ENCODE measurements at regions not wholly inside any gene's neighbourhood (a gene's known extent, or its start where the extent isn't known, plus 50 kb on each side); places are given as distances from the start of the nearest gene placed in this dataset.

DNA sequence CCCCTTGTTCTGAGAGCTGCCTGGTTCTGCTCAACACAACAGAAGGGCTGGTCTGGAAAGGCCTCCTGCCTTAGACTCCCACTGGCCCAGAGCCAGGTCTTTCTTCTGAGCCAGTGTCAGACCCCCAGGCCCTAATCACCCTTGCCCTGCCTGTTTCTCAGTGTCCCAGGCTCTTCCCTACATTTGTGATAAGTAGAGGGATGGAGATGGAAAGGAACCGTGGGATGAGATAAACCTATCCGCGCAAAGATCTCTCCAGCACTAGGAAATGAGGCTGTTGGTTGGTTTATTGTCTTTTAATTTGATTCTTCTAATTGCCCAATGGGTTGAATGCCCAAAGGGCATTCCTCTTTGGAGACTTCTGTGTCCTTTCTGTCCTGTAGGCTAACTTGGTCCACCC lies 470.0 kb downstream of the TSHZ3 start:
- H3K9me2 ChIP-seq (ENCODE audit: insufficient read depth, low read length), result no peaks in the 10 kb centered on the region
- H3K4me2 ChIP-seq (ENCODE audit: low read length), result no peak overlapping the region
- no peak overlapping the region for H2AFZ ChIP-seq (ENCODE audit: low read depth, low read length)
- no peak overlapping the region for H3K4me3 ChIP-seq (ENCODE audit: low read length)
- H3K27me3 ChIP-seq (ENCODE audit: insufficient read depth, low read depth, low read length), result no peaks in the 10 kb centered on the region
- H3K9me3 ChIP-seq (ENCODE audit: low read length), result no peaks in the 10 kb centered on the region
- TF ChIP-seq POLR2AphosphoS5 (IDR thresholded peaks at IDR 0.05), result no peak
- TF ChIP-seq, protein P1, sequence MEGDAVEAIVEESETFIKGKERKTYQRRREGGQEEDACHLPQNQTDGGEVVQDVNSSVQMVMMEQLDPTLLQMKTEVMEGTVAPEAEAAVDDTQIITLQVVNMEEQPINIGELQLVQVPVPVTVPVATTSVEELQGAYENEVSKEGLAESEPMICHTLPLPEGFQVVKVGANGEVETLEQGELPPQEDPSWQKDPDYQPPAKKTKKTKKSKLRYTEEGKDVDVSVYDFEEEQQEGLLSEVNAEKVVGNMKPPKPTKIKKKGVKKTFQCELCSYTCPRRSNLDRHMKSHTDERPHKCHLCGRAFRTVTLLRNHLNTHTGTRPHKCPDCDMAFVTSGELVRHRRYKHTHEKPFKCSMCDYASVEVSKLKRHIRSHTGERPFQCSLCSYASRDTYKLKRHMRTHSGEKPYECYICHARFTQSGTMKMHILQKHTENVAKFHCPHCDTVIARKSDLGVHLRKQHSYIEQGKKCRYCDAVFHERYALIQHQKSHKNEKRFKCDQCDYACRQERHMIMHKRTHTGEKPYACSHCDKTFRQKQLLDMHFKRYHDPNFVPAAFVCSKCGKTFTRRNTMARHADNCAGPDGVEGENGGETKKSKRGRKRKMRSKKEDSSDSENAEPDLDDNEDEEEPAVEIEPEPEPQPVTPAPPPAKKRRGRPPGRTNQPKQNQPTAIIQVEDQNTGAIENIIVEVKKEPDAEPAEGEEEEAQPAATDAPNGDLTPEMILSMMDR (IDR thresholded peaks at IDR 0.05; ENCODE audit: poor library complexity, severe bottlenecking), result no peak
- no peak for TF ChIP-seq RAD21 (conservative IDR thresholded peaks at IDR 0.05)
- TF ChIP-seq EP300 (conservative IDR thresholded peaks at IDR 0.05; ENCODE audit: poor library complexity, severe bottlenecking), result no peak
- no peak for TF ChIP-seq MXI1 (conservative IDR thresholded peaks at IDR 0.05; ENCODE audit: poor library complexity, severe bottlenecking)
- no peak for TF ChIP-seq SMC3 (conservative IDR thresholded peaks at IDR 0.05; ENCODE audit: poor library complexity)
- H4K20me1 ChIP-seq (ENCODE audit: insufficient read depth), result no peaks in the 10 kb centered on the region
- no peaks in the 10 kb centered on the region for H3K36me3 ChIP-seq (ENCODE audit: insufficient read depth, low read length)
- H3K9ac ChIP-seq (ENCODE audit: low read length), result no peak overlapping the region
- no peak overlapping the region for H3K27ac ChIP-seq (ENCODE audit: low read length)
- no peaks in the 10 kb centered on the region for H3F3A ChIP-seq (ENCODE audit: insufficient read depth, low read length, poor library complexity, severe bottlenecking)
- H3K79me2 ChIP-seq (replicated peaks; ENCODE audit: insufficient read depth, low read length), result no peaks in the 10 kb centered on the region

DNA sequence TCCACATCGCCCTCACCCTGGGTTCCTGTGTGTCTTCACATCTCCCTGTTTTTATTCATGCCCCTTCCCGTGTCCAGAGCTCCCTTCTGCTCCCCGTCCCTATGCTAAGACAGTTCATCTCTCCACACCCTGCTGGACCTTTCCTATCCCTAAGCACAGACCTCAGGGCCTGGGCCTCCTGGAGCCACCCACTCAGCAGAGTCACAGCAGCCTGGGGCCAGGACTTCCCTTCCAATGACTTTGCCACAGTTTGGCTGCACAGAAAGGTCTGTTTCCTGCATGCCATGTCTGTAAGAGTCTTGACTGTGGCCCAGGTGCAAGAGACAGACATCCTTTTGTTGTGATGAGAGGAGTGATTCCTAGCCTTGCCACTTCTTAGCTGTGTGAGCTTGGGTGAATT lies 470.7 kb downstream of the TSHZ3 start:
- H3K27me3 ChIP-seq (ENCODE audit: insufficient read depth, low read depth, low read length), result no peaks in the 10 kb centered on the region
- no peak overlapping the region for H3K9ac ChIP-seq (ENCODE audit: low read length)
- no peaks in the 10 kb centered on the region for H3K9me2 ChIP-seq (ENCODE audit: insufficient read depth, low read length)
- no peaks in the 10 kb centered on the region for H3K79me2 ChIP-seq (replicated peaks; ENCODE audit: insufficient read depth, low read length)
- TF ChIP-seq POLR2AphosphoS5 (IDR thresholded peaks at IDR 0.05) (no peak), TAF1 (IDR thresholded peaks at IDR 0.05; ENCODE audit: low read depth) (no peak), EZH2 (IDR thresholded peaks at IDR 0.05; ENCODE audit: borderline replicate concordance, insufficient read depth, low read length, poor library complexity, severe bottlenecking) (no peak), SMC3 (conservative IDR thresholded peaks at IDR 0.05; ENCODE audit: poor library complexity) (no peak), RAD21 (conservative IDR thresholded peaks at IDR 0.05) (no peak), EP300 (conservative IDR thresholded peaks at IDR 0.05; ENCODE audit: poor library complexity, severe bottlenecking) (no peak), MXI1 (conservative IDR thresholded peaks at IDR 0.05; ENCODE audit: poor library complexity, severe bottlenecking) (no peak)
- TF ChIP-seq, protein P2, sequence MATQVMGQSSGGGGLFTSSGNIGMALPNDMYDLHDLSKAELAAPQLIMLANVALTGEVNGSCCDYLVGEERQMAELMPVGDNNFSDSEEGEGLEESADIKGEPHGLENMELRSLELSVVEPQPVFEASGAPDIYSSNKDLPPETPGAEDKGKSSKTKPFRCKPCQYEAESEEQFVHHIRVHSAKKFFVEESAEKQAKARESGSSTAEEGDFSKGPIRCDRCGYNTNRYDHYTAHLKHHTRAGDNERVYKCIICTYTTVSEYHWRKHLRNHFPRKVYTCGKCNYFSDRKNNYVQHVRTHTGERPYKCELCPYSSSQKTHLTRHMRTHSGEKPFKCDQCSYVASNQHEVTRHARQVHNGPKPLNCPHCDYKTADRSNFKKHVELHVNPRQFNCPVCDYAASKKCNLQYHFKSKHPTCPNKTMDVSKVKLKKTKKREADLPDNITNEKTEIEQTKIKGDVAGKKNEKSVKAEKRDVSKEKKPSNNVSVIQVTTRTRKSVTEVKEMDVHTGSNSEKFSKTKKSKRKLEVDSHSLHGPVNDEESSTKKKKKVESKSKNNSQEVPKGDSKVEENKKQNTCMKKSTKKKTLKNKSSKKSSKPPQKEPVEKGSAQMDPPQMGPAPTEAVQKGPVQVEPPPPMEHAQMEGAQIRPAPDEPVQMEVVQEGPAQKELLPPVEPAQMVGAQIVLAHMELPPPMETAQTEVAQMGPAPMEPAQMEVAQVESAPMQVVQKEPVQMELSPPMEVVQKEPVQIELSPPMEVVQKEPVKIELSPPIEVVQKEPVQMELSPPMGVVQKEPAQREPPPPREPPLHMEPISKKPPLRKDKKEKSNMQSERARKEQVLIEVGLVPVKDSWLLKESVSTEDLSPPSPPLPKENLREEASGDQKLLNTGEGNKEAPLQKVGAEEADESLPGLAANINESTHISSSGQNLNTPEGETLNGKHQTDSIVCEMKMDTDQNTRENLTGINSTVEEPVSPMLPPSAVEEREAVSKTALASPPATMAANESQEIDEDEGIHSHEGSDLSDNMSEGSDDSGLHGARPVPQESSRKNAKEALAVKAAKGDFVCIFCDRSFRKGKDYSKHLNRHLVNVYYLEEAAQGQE (IDR thresholded peaks at IDR 0.05; ENCODE audit: borderline replicate concordance), result no peak
- TF ChIP-seq, protein P1 (IDR thresholded peaks at IDR 0.05; ENCODE audit: poor library complexity, severe bottlenecking), result no peak
- no peak overlapping the region for H3K4me3 ChIP-seq (ENCODE audit: low read length)
- H3F3A ChIP-seq (ENCODE audit: insufficient read depth, low read length, poor library complexity, severe bottlenecking), result no peaks in the 10 kb centered on the region
- H4K20me1 ChIP-seq (ENCODE audit: insufficient read depth), result no peaks in the 10 kb centered on the region
- H2AFZ ChIP-seq (ENCODE audit: low read depth, low read length), result no peak overlapping the region
- H3K4me2 ChIP-seq (ENCODE audit: low read length), result no peak overlapping the region
- no peak overlapping the region for H3K27ac ChIP-seq (ENCODE audit: low read length)
- no peaks in the 10 kb centered on the region for H3K9me3 ChIP-seq (ENCODE audit: low read length)
- no peaks in the 10 kb centered on the region for H3K36me3 ChIP-seq (ENCODE audit: insufficient read depth, low read length)

Data from neural cell (in vitro differentiated cells).